ENCODE measurements at regions not wholly inside any gene's neighbourhood (a gene's known extent, or its start where the extent isn't known, plus 50 kb on each side); places are given as distances from the start of the nearest gene placed in this dataset.

DNA sequence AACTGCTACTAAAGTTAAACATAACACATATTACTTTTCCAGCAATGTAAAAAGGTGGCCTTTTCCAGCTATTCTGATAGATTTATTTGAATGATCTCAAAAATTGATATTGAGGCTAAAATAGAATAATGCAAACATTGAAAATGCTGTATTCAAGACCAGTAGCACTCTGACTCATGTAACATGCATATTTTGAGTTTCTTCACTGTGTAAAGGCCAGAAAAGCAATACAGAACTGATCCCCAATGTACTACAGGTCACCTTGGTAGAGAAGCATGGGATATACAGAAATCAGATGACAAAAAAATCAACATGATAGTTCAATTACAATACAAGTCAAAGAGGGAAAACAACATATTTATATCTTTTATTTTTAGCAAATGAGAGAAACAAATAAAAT, 419.6 kb downstream of the DIPK2A start:
- no peaks in the 10 kb centered on the region for H3K27me3 ChIP-seq
- H3K4me3 ChIP-seq: no peak overlapping the region
- ATAC-seq (no peak), DNase-seq (no peak)
- no peak overlapping the region for H3K27ac ChIP-seq
- TF ChIP-seq, protein P1, sequence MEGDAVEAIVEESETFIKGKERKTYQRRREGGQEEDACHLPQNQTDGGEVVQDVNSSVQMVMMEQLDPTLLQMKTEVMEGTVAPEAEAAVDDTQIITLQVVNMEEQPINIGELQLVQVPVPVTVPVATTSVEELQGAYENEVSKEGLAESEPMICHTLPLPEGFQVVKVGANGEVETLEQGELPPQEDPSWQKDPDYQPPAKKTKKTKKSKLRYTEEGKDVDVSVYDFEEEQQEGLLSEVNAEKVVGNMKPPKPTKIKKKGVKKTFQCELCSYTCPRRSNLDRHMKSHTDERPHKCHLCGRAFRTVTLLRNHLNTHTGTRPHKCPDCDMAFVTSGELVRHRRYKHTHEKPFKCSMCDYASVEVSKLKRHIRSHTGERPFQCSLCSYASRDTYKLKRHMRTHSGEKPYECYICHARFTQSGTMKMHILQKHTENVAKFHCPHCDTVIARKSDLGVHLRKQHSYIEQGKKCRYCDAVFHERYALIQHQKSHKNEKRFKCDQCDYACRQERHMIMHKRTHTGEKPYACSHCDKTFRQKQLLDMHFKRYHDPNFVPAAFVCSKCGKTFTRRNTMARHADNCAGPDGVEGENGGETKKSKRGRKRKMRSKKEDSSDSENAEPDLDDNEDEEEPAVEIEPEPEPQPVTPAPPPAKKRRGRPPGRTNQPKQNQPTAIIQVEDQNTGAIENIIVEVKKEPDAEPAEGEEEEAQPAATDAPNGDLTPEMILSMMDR (IDR thresholded peaks at IDR 0.05): no peak
- H3K9me3 ChIP-seq: no peaks in the 10 kb centered on the region
- no peaks in the 10 kb centered on the region for H3K36me3 ChIP-seq
- no peaks in the 10 kb centered on the region for H3K4me1 ChIP-seq
- intact Hi-C loops (cut with DNase I): no loop called here

DNA sequence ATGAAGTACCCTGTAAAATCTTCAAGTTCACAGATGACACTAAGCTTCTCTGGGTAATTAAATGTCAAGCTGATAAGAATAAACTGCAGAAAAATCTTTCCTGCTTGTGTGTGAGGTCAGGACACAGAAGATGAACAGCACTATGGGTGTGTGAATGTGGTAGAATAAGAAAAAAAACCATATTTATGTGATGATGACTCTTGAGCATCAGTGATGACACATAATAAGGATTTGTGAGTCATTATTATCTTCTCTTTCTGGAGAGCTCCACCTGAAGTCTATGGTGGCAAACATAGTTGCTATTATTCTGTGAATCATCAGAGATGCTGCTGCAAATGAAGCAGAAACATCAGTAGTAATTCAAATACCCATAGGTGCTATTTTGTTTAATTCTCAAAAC, 422.4 kb downstream of the DIPK2A start:
- Histone ChIP-seq H3K27ac (no peak overlapping the region), H3K27me3 (no peaks in the 10 kb centered on the region), H3K36me3 (no peaks in the 10 kb centered on the region), H3K9me3 (peaks cover 0 to 17% of the 10 kb centered on the region in 2 donors), H3K4me1 (no peaks in the 10 kb centered on the region), H3K4me3 (no peak overlapping the region)
- TF ChIP-seq, protein P1 (IDR thresholded peaks at IDR 0.05): no peak
- intact Hi-C loops (cut with DNase I): no loop called here
- no peak for ATAC-seq
- no peak for DNase-seq

DNA sequence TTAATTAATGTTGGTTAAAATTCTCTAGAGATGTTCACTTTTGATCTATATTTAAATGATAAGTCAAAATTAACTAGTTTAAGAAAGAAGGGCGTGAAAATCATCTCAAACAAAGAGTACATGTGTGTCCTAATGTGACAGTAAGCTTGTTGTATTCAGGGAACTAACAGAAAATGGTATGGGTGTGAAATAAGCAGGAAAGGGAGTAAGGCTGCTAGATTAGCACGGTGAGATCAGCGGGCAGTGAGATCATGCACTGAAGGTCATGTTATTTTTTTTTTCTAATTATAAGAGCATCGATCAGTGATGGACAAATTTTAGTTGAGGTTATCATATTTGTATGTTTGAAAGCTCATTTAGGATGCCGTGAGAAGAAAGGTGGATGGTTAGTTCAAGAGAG, 430.8 kb downstream of the DIPK2A start:
- H3K36me3 ChIP-seq: no peaks in the 10 kb centered on the region
- peaks cover 0 to 34% of the 10 kb centered on the region in 2 donors for H3K9me3 ChIP-seq
- ATAC-seq (no peak), DNase-seq (no peak)
- H3K4me1 ChIP-seq: no peaks in the 10 kb centered on the region
- TF ChIP-seq, protein P1 (IDR thresholded peaks at IDR 0.05): no peak
- no peaks in the 10 kb centered on the region for H3K27me3 ChIP-seq
- H3K27ac ChIP-seq: no peak overlapping the region
- H3K4me3 ChIP-seq: no peak overlapping the region
- intact Hi-C loops (cut with DNase I): no loop called here

DNA sequence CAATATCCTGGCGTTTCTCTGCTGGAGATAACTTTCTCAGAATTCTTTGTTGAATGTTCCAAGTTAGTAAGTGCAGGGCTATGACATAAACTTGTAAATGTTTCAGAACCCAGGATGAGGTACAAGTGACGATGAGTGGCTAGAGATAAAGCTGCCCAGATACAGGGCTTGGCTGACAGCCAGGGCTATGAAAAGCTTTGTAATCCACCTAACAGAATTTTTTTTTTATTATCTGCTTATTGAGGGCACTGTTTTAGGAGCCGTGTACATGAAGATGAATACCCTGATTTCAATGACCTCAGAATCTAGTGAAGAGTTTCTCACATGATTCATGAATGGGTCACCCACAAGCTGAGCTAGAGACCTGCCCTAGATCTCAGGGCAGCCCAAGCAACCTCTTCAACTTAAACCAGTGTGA, 431.4 kb downstream of the DIPK2A start:
- Histone ChIP-seq H3K4me1 (no peaks in the 10 kb centered on the region), H3K27me3 (no peaks in the 10 kb centered on the region), H3K9me3 (peaks cover 0 to 29% of the 10 kb centered on the region in 2 donors), H3K36me3 (no peaks in the 10 kb centered on the region), H3K4me3 (no peak overlapping the region), H3K27ac (no peak overlapping the region)
- ATAC-seq (no peak), DNase-seq (no peak)
- intact Hi-C loops (cut with DNase I): no loop called here
- TF ChIP-seq, protein P1 (IDR thresholded peaks at IDR 0.05): no peak

DNA sequence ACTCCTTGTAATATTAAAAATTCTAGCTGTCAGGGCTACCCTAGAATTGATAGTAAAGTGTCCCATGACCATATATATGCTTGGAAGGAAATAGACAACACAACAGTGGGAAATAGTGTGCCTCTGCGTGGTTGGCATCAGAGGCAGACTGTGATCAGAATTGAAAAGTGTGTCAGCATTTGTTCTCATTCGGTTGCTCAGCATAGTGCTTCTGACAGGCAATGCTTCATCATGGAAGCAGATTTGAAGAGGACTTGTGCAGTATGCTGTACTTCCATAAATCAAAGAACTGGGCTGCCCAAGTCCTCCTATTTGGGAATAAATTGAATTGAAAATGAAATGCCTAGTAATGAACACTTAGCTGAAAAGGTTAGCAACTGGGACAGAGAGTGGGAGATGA, 435.7 kb downstream of the DIPK2A start:
- DNase-seq: no peak
- no peaks in the 10 kb centered on the region for H3K9me3 ChIP-seq
- TF ChIP-seq, protein P1 (IDR thresholded peaks at IDR 0.05): no peak
- H3K4me3 ChIP-seq: no peak overlapping the region
- H3K27me3 ChIP-seq: no peaks in the 10 kb centered on the region
- ATAC-seq: no peak
- no peaks in the 10 kb centered on the region for H3K4me1 ChIP-seq
- no peak overlapping the region for H3K27ac ChIP-seq
- intact Hi-C loops (cut with DNase I): no loop called here
- H3K36me3 ChIP-seq: no peaks in the 10 kb centered on the region

All from left lung (tissue), 4 donors.